ENCODE measurements at regions not wholly inside any gene's neighbourhood (a gene's known extent, or its start where the extent isn't known, plus 50 kb on each side); places are given as distances from the start of the nearest gene placed in this dataset.
"Not testable (repeated sequence)": the region's sequence is repeated elsewhere in the genome, so short reads cannot be mapped to it uniquely, and the experiment has no call there.

- DNase-seq: no peak
These were observed 180.5 kb upstream of the SFSWAP start for GRCh38 chr12:131530422-131530821.

GRCh38 chr12:131533139-131533538 is 177.8 kb upstream of the SFSWAP start:
- no peak for DNase-seq

- no peak for DNase-seq
These were observed 175.1 kb upstream of the SFSWAP start for GRCh38 chr12:131535779-131536178.

GRCh38 chr12:131536337-131536736 is 174.6 kb upstream of the SFSWAP start:
- peak; percentile 3 for DNase-seq

- DNase-seq: no peak
These were observed 174.1 kb upstream of the SFSWAP start for GRCh38 chr12:131536766-131537165.

GRCh38 chr12:131537267-131537958 is 173.5 kb upstream of the SFSWAP start:
- DNase-seq: no peak

GRCh38 chr12:131539381-131539780 is 171.5 kb upstream of the SFSWAP start:
- DNase-seq: no peak

- DNase-seq: no peak
These were observed 170.7 kb upstream of the SFSWAP start for GRCh38 chr12:131540138-131540623.

GRCh38 chr12:131541512-131541911 is 169.4 kb upstream of the SFSWAP start:
- DNase-seq: not testable (repeated sequence)

GRCh38 chr12:131542351-131542750 is 168.5 kb upstream of the SFSWAP start:
- no peak for DNase-seq

- DNase-seq: no peak
These were observed 167.8 kb upstream of the SFSWAP start for GRCh38 chr12:131543040-131543439.

GRCh38 chr12:131547555-131547954 is 163.3 kb upstream of the SFSWAP start:
- no peak for DNase-seq

GRCh38 chr12:131550121-131550520 is 160.8 kb upstream of the SFSWAP start:
- DNase-seq: no peak

- no peak for DNase-seq
These were observed 159.0 kb upstream of the SFSWAP start for GRCh38 chr12:131551675-131552491.

GRCh38 chr12:131552492-131552863 is 158.4 kb upstream of the SFSWAP start:
- no peak for DNase-seq

GRCh38 chr12:131553096-131553777 is 157.7 kb upstream of the SFSWAP start:
- no peak for DNase-seq

- no peak for DNase-seq
These were observed 155.6 kb upstream of the SFSWAP start for GRCh38 chr12:131555197-131555846.

GRCh38 chr12:131555866-131556265 is 155.0 kb upstream of the SFSWAP start:
- DNase-seq: no peak

- no peak for DNase-seq
These were observed 153.7 kb upstream of the SFSWAP start for GRCh38 chr12:131557078-131557709.

- DNase-seq: no peak
These were observed 151.1 kb upstream of the SFSWAP start for GRCh38 chr12:131559517-131560516.

- no peak for DNase-seq
These were observed 149.8 kb upstream of the SFSWAP start for GRCh38 chr12:131561051-131561450.

All from CD4-positive, alpha-beta T cell treated with Interferon gamma for 1 hour (primary cell).